PC-9 (cell line): ENCODE measurements at regions not wholly inside any gene's neighbourhood (a gene's known extent, or its start where the extent isn't known, plus 50 kb on each side); places are given as distances from the start of the nearest gene placed in this dataset.

Experiments
- BruUV-seq: library from RNA; stranded (reverse); fragments of 400-500 nt; replicated peaks from 2 replicates; lab custom pipeline; 2021; lab: Mats Ljungman, UMichigan
- CTCF ChIA-PET: fragments of 300-600 bp; sonication (Branson Sonifier 250); formaldehyde crosslinking; loops from one replicate; lab custom pipeline; 2022; ENCODE audit warnings: antibody characterized with exemption; lab: Charles Lee
- POLR2A ChIA-PET: fragments of 300-600 bp; sonication (Branson Sonifier 250); formaldehyde crosslinking; loops from one replicate; lab custom pipeline; 2022; ENCODE audit warnings: antibody characterized with exemption; ENCODE audit not compliant: unreplicated experiment; lab: Charles Lee
- DNase-seq, 2 experiments: peaks; one replicate each; pipeline versions ENCODE4 v3.0.0 to v3.0.0-alpha.2; 2015 to 2022; ENCODE audit warnings: mixed read lengths in 1 of 2
- H2AFZ ChIP-seq: fragments of 200-600 bp; sonication (generic); 2 replicates; pipeline ENCODE4 v1.8.1; 2017; ENCODE audit warnings: antibody characterized with exemption
- H3F3A ChIP-seq: fragments of 200-600 bp; sonication (generic); 2 replicates; pipeline ENCODE4 v1.8.1; 2017; ENCODE audit warnings: antibody characterized with exemption, mild to moderate bottlenecking, low read depth; ENCODE audit not compliant: insufficient read depth
- H3K27ac ChIP-seq: fragments of 200-600 bp; sonication (generic); 2 replicates; pipeline ENCODE4 v1.6.1; 2016; ENCODE audit warnings: mixed run types
- H3K27me3 ChIP-seq: fragments of 200-600 bp; sonication (generic); 2 replicates; pipeline ENCODE4 v1.6.1; 2016; ENCODE audit warnings: low read depth, mixed run types; ENCODE audit not compliant: insufficient read depth
- H3K36me3 ChIP-seq: fragments of 200-600 bp; sonication (generic); 2 replicates; pipeline ENCODE4 v1.6.1; 2016; ENCODE audit warnings: low read depth, mixed run types
- H3K4me1 ChIP-seq: fragments of 200-600 bp; sonication (generic); replicated peaks from 2 replicates; pipeline ENCODE4 v1.6.1; 2016; ENCODE audit warnings: mixed run types; ENCODE audit not compliant: insufficient read depth
- H3K4me2 ChIP-seq: fragments of 200-600 bp; sonication (generic); 2 replicates; pipeline ENCODE4 v1.6.1; 2017; ENCODE audit warnings: mixed run types
- H3K4me3 ChIP-seq: fragments of 200-600 bp; sonication (generic); 2 replicates; pipeline ENCODE4 v1.6.1; 2016; ENCODE audit warnings: mixed run types
- H3K79me2 ChIP-seq: fragments of 200-600 bp; sonication (generic); 2 replicates; pipeline ENCODE4 v1.6.1; 2017; ENCODE audit warnings: low read depth, mixed run types
- H3K9me2 ChIP-seq: fragments of 200-600 bp; sonication (generic); 2 replicates; pipeline ENCODE4 v1.8.1; 2017; ENCODE audit warnings: mild to moderate bottlenecking; ENCODE audit not compliant: insufficient read depth
- H3K9me3 ChIP-seq: fragments of 200-600 bp; sonication (generic); 2 replicates; pipeline ENCODE4 v1.8.1; 2016; ENCODE audit warnings: low read depth; ENCODE audit not compliant: insufficient read depth
- H4K20me1 ChIP-seq: fragments of 200-600 bp; sonication (generic); 2 replicates; pipeline ENCODE4 v1.8.1; 2017; ENCODE audit not compliant: insufficient read depth
- EZH2 ChIP-seq: fragments of 200-600 bp; sonication (generic); IDR thresholded peaks from 2 replicates; pipeline ENCODE4 v1.8.0; 2017; ENCODE audit warnings: antibody characterized with exemption, low read depth
- intact Hi-C: fragments of 100-400 bp; cut with micrococcal nuclease; formaldehyde crosslinking; loops from one replicate; pipeline ENCODE4 v1.10.0; 2022; ENCODE audit not compliant: unreplicated experiment
- TF ChIP-seq, protein P1 (sequence below): fragments of 200-600 bp; sonication (generic); conservative IDR thresholded peaks from 2 replicates; pipeline ENCODE4 v1.6.1; 2017; ENCODE audit warnings: mixed run types, antibody characterized with exemption, mild to moderate bottlenecking, moderate library complexity

DNA sequence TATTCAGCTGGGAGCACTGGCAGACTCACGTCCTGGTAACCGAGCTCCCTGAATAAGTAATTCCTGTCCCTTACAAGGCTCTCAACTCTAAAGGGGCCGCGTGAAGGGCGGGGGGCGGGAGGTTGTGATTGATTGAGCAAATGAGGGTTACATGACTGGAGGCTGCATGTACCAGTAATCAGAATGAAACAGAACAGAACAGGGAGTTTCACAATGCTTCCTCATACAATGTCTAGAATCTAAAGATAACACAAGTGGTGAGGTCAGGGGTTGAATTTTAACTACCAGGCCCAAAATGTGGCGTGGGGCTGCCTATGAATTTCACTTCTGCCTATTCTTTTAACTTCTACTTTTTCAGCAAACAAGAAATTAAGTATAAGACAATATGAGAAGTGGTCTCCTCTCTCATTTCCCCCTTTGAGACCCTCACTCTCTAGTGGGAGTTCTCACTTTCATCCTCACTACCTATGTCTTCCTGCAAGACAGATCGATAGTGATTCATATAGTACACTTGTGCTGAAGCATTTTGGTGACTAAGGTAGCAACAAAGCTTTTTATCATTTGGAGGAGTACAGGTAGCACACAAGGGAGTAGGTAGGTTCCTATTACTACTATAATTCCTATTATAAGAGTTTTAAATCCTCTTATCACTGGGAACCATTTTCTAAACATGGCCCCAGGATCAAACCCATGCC, 239.8 kb downstream of the KTN1 start:
- no peak overlapping the region for H3K4me2 ChIP-seq
- TF ChIP-seq, protein P1, sequence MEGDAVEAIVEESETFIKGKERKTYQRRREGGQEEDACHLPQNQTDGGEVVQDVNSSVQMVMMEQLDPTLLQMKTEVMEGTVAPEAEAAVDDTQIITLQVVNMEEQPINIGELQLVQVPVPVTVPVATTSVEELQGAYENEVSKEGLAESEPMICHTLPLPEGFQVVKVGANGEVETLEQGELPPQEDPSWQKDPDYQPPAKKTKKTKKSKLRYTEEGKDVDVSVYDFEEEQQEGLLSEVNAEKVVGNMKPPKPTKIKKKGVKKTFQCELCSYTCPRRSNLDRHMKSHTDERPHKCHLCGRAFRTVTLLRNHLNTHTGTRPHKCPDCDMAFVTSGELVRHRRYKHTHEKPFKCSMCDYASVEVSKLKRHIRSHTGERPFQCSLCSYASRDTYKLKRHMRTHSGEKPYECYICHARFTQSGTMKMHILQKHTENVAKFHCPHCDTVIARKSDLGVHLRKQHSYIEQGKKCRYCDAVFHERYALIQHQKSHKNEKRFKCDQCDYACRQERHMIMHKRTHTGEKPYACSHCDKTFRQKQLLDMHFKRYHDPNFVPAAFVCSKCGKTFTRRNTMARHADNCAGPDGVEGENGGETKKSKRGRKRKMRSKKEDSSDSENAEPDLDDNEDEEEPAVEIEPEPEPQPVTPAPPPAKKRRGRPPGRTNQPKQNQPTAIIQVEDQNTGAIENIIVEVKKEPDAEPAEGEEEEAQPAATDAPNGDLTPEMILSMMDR, result no peak
- no peak for TF ChIP-seq EZH2
- POLR2A ChIA-PET, result no interaction called here
- CTCF ChIA-PET, result no interaction called here
- no peaks in the 10 kb centered on the region for H3K79me2 ChIP-seq
- H3K9me2 ChIP-seq, result no peaks in the 10 kb centered on the region
- no peaks in the 10 kb centered on the region for H3K36me3 ChIP-seq
- H3K27me3 ChIP-seq, result no peaks in the 10 kb centered on the region
- no TSS peak for BruUV-seq
- no peaks in the 10 kb centered on the region for H3F3A ChIP-seq
- intact Hi-C loops, result no loop called here
- H4K20me1 ChIP-seq, result no peaks in the 10 kb centered on the region
- DNase-seq, result no peak
- peaks cover 16% of the 10 kb centered on the region; the same call in 1 of the 2 replicates for H3K9me3 ChIP-seq
- no peak overlapping the region for H3K4me3 ChIP-seq
- H3K4me1 ChIP-seq, result peaks cover 3% of the 10 kb centered on the region
- no peak overlapping the region for H3K27ac ChIP-seq
- H2AFZ ChIP-seq, result no peak overlapping the region

GRCh38 chr14:55822906-55823305, 242.9 kb downstream of the KTN1 start:
- intact Hi-C loops, result no loop called here
- Histone ChIP-seq H3K4me3 (no peak overlapping the region), H3K36me3 (no peaks in the 10 kb centered on the region), H3F3A (no peaks in the 10 kb centered on the region), H2AFZ (no peak overlapping the region), H3K4me1 (no peaks in the 10 kb centered on the region; the same call in 1 of the 2 replicates), H3K79me2 (no peaks in the 10 kb centered on the region), H3K9me2 (no peaks in the 10 kb centered on the region), H3K4me2 (no peak overlapping the region), H3K27ac (no peak overlapping the region), H3K27me3 (no peaks in the 10 kb centered on the region), H3K9me3 (peaks cover 12% of the 10 kb centered on the region; the same call in 1 of the 2 replicates), H4K20me1 (no peaks in the 10 kb centered on the region)
- no peak for TF ChIP-seq EZH2
- TF ChIP-seq, protein P1, result no peak
- BruUV-seq, result no TSS peak
- ChIA-PET CTCF (interaction anchor here (0.8 kb wide), 1 partner anchor 11 kb away, joined by 3 read pairs; no protein-coding TSS in a partner anchor), POLR2A (no interaction called here)
- DNase-seq, result no peak

DNA sequence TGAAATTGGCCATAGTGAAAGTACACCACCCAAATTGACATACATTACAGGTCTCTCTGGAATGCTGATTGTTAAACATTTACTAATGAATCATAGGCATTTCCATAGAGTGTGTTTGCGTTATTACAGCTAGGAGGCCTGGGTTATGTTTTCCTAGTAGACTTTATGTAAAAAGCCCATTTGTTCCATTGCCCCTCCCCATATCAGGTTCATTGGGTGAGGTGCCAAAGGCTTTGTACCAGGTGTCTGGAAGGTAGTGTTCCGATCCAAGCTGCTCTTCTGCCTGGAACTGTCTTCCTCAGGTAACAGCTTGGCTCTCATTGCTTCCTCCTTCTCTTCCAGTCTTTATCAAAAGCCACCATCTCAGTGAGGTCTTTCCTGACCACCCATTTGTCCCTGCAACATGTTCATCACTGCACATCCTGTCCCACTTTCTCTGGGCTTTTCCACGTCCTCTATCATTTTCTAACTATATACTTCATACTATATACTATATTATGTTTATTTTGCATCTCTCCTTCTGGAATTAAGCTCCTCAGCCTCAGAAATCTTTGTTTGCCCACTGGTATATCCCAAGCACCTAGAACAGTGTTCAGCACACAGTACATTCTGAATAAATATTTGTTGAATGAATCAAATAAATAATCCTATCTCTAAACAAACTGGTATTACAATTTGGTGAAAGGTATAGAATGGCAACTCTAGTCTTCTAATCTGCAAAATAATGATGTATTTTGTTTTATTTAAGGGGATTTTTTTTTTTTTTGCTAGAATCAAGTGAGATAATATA, 252.3 kb downstream of the KTN1 start:
- H3K4me2 ChIP-seq, result peak overlapping the region; percentile 55

More for the DNA sequence above, 252.3 kb downstream of the KTN1 start:
- peaks cover 25% of the 10 kb centered on the region for H3K4me1 ChIP-seq
- H4K20me1 ChIP-seq, result no peaks in the 10 kb centered on the region
- DNase-seq, result peak; percentile 5 to 86
- H3F3A ChIP-seq, result peaks cover 6% of the 10 kb centered on the region; the same call in 1 of the 2 replicates
- H3K4me3 ChIP-seq, result no peak overlapping the region
- no peaks in the 10 kb centered on the region for H3K9me3 ChIP-seq
- no TSS peak for BruUV-seq
- H3K27me3 ChIP-seq, result no peaks in the 10 kb centered on the region
- ChIA-PET CTCF (interaction anchor here (1.2 kb wide), 1 partner anchor 43 kb away, joined by 3 read pairs; no protein-coding TSS in a partner anchor), POLR2A (interaction anchor here (0.5 kb wide), 1 partner anchor 426 kb away, joined by 4 read pairs; no protein-coding TSS in a partner anchor)
- TF ChIP-seq, protein P1, result no peak
- no peak for TF ChIP-seq EZH2
- H3K36me3 ChIP-seq, result no peaks in the 10 kb centered on the region
- no peak overlapping the region for H2AFZ ChIP-seq
- H3K9me2 ChIP-seq, result no peaks in the 10 kb centered on the region
- intact Hi-C loops, result no loop called here
- peak overlapping the region; percentile 48; the same call in 1 of the 2 replicates for H3K27ac ChIP-seq
- no peaks in the 10 kb centered on the region for H3K79me2 ChIP-seq
